Kidney (tissue), 13 donors: ENCODE measurements at regions not wholly inside any gene's neighbourhood (a gene's known extent, or its start where the extent isn't known, plus 50 kb on each side); places are given as distances from the start of the nearest gene placed in this dataset.
A peak's percentile ranks its signal among the peaks of the same experiment; 100 is the strongest.

Experiments used
- DNase-seq, 5 donors: peaks; one replicate each; pipeline ENCODE4 v3.0.0-alpha.2; 2013 to 2020
- FAIRE-seq: peaks from 2 replicates; lab custom pipeline; 2012; peaks lifted over from hg19 to GRCh38; lab: Jason Lieb, UNC
- H3K27ac ChIP-seq, 2 donors: one replicate each; pipeline ENCODE4 v1.7.0; 2013; ENCODE audit warnings: low read depth in 2 of 2, low read length in 2 of 2, inconsistent platforms in 1 of 2
- H3K27me3 ChIP-seq: one replicate; pipeline ENCODE4 v1.7.1; 2013; ENCODE audit warnings: low read length, inconsistent platforms; ENCODE audit not compliant: control insufficient read depth, insufficient read depth
- H3K36me3 ChIP-seq, 3 donors: one replicate each; pipeline versions ENCODE4 v1.7.0 to v1.7.1; 2013; ENCODE audit warnings: low read length in 3 of 3, control low read depth in 1 of 3, inconsistent platforms in 1 of 3; ENCODE audit not compliant: insufficient read depth in 3 of 3, control insufficient read depth in 2 of 3
- H3K4me1 ChIP-seq, 3 donors: one replicate each; pipeline versions ENCODE4 v1.7.0 to v1.7.1; 2013; ENCODE audit warnings: low read length in 3 of 3, inconsistent platforms in 1 of 3, low read depth in 1 of 3; ENCODE audit not compliant: control insufficient read depth in 2 of 3, insufficient read depth in 2 of 3
- H3K4me3 ChIP-seq, 3 donors: one replicate each; pipeline versions ENCODE4 v1.7.0 to v1.8.1; 2013; ENCODE audit warnings: low read length in 3 of 3, control low read depth in 1 of 3, inconsistent platforms in 1 of 3
- H3K9ac ChIP-seq, 3 donors: one replicate each; pipeline versions ENCODE4 v1.7.0 to v1.7.1; 2013; ENCODE audit warnings: low read length in 3 of 3, control low read depth in 1 of 3, inconsistent platforms in 1 of 3
- H3K9me3 ChIP-seq, 3 donors: one replicate each; pipeline versions ENCODE4 v1.7.0 to v1.7.1; 2013; ENCODE audit warnings: low read length in 3 of 3, control low read depth in 1 of 3, inconsistent platforms in 1 of 3; ENCODE audit not compliant: control insufficient read depth in 2 of 3, insufficient read depth in 1 of 3
- CTCF ChIP-seq: IDR thresholded peaks from 3 replicates; pipeline ENCODE4 v1.5.1; 2012; ENCODE audit warnings: mild to moderate bottlenecking, moderate library complexity, borderline replicate concordance; ENCODE audit not compliant: insufficient read depth; ENCODE audit errors: extremely low read depth
- intact Hi-C: fragments of 100-400 bp; cut with DNase I; formaldehyde crosslinking; loops from one replicate; pipeline ENCODE4 v1.11.1; 2022
- donor health status: control.
- donor health status: control.
- donor health status: control.
- donor health status: control.
- donor health status: control.
- donor health status: DM: yes; HTN: yes; CAD: no.
- donor health status: Normal renal cell carcinoma (clear cell type).

GRCh38 chr3:106130384-106131198, 261.8 kb upstream of the CBLB start:
- Histone ChIP-seq H3K36me3 (no peaks in the 10 kb centered on the region), H3K27ac (no peak overlapping the region), H3K4me1 (peaks cover 0 to 8% (median 2%) of the 10 kb centered on the region in 3 donors), H3K4me3 (no peak overlapping the region), H3K27me3 (no peaks in the 10 kb centered on the region), H3K9ac (no peak overlapping the region), H3K9me3 (no peaks in the 10 kb centered on the region)
- DNase-seq = peak in 1 of 5 donors; percentile 21
- FAIRE-seq = peak; percentile 83
- no peak for TF ChIP-seq CTCF
- intact Hi-C loops = no loop called here

- intact Hi-C loops = no loop called here
- Histone ChIP-seq H3K9ac (no peak overlapping the region), H3K4me3 (no peak overlapping the region), H3K4me1 (peaks cover 0 to 8% (median 2%) of the 10 kb centered on the region in 3 donors), H3K36me3 (no peaks in the 10 kb centered on the region), H3K9me3 (no peaks in the 10 kb centered on the region), H3K27me3 (no peaks in the 10 kb centered on the region), H3K27ac (no peak overlapping the region)
- DNase-seq (peak in 1 of 5 donors; percentile 56), FAIRE-seq (no peak)
- TF ChIP-seq CTCF = no peak
These were observed 266.8 kb upstream of the CBLB start for GRCh38 chr3:106135451-106136160.

- no peaks in the 10 kb centered on the region for H3K9me3 ChIP-seq
- intact Hi-C loops = no loop called here
- no peak for TF ChIP-seq CTCF
- FAIRE-seq (no peak), DNase-seq (no peak)
- H3K27me3 ChIP-seq = no peaks in the 10 kb centered on the region
- no peak overlapping the region for H3K27ac ChIP-seq
- H3K4me3 ChIP-seq = no peak overlapping the region
- no peaks in the 10 kb centered on the region for H3K4me1 ChIP-seq
- H3K9ac ChIP-seq = no peak overlapping the region
- H3K36me3 ChIP-seq = no peaks in the 10 kb centered on the region
These were observed 271.0 kb upstream of the CBLB start for GRCh38 chr3:106139826-106140225.
